ENCODE measurements at regions not wholly inside any gene's neighbourhood (a gene's known extent, or its start where the extent isn't known, plus 50 kb on each side); places are given as distances from the start of the nearest gene placed in this dataset.

- TF ChIP-seq SUZ12 (IDR thresholded peaks at IDR 0.05; ENCODE audit: low read length) (no peak), PHF8 (conservative IDR thresholded peaks at IDR 0.05; ENCODE audit: low read depth, low read length) (no peak), SIN3A (conservative IDR thresholded peaks at IDR 0.05 in 1 of 2, IDR thresholded peaks at IDR 0.05 in 1 of 2; ENCODE audit: low read depth in 1 of 2, low read length in 2 of 2) (no peak), SIX5 (IDR thresholded peaks at IDR 0.05; ENCODE audit: low read depth, low read length) (no peak), SRF (IDR thresholded peaks at IDR 0.05; ENCODE audit: low read depth, low read length) (no peak), EGR1 (IDR thresholded peaks at IDR 0.05; ENCODE audit: borderline replicate concordance, low read depth, low read length) (no peak), HDAC6 (IDR thresholded peaks at IDR 0.05; ENCODE audit: low read depth, low read length) (no peak), RAD21 (IDR thresholded peaks at IDR 0.05 in 1 of 2, conservative IDR thresholded peaks at IDR 0.05 in 1 of 2; ENCODE audit: low read depth in 2 of 2, low read length in 2 of 2) (no peak)
These were observed 71.1 kb downstream of the TMEM114 start (continued) for GRCh38 chr16:8519179-8519578.
